Activated CD4-positive, alpha-beta T cell treated with anti-CD3 and anti-CD28 coated beads, Interleukin-2, amount 50 U/mL, for 24 hours (primary cell): ENCODE measurements at regions not wholly inside any gene's neighbourhood (a gene's known extent, or its start where the extent isn't known, plus 50 kb on each side); places are given as distances from the start of the nearest gene placed in this dataset.
"Not testable (repeated sequence)": the region's sequence is repeated elsewhere in the genome, so short reads cannot be mapped to it uniquely, and the experiment has no call there.

Experiments used
- DNase-seq, 2 donors: peaks; one replicate each; pipeline ENCODE4 v3.0.0-alpha.2; 2020; ENCODE audit warnings: low read depth in 1 of 2, low spot score in 1 of 2

DNA sequence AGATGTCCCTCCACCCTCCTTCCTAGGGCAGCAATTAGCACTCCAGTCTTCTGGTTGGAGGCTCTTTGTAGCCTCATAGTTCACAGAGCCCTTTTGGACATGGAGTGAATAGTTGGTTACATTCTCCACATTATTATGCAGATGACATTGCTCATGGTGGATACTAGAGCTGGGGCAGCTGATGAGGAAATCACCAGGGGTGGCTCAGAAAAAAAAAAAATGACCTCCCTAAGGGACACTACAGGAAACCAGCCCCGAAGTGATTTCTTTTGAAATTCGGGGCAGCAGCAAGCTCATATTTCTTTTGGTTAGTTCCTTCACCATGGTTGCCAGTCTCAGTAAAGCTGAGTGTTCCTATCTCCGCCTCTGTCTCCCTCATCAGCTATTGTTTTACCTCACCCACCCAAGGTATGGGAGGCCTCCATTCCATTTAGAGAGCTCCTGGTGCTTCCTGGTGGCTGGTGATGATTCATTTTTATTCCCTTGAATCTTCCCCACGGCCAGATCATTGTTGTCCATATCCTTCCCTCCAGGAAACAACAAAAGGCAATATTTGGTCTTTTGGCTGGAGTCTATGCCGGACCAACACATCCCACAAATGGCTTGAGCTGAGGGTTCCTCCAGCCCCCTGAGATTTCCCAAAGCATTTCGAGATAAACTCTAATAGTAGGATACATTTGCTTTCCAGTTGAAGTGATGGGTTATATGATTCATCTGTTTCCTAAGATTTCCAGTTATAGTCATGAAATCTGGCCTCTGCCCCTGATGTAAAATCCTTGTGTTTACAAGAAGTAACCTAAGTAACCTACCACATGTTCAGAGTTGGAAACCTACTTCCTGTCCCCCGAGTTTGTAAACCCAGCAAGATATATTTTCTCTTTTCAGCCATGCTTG lies 56.2 kb upstream of the NID2 start:
- DNase-seq, result no peak

DNA sequence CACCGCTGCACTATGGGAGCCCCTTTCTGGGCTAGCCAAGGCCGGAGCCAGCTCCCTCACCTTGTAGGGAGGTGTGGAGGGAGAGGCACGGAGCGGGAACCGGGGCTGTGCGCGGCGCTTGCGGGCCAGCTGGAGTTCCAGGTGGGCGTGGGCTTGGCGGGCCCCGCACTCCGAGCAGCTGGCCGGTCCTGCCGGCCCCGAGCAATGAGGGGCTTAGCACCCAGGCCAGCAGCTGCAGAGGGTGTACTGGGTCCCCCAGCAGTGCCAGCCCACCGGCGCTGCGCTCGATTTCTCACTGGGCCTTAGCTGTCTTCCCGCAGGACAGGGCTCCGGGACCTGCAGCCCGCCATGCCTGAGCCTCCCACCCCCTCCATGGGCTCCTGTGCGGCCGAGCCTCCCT lies 53.3 kb upstream of the NID2 start:
- not testable (repeated sequence) for DNase-seq

GRCh38 chr14:52121441-52121840 lies 52.6 kb upstream of the NID2 start:
- no peak for DNase-seq

GRCh38 chr14:52119030-52119429 lies 50.2 kb upstream of the NID2 start:
- no peak for DNase-seq
